IMR-90 (cell line): ENCODE measurements at regions not wholly inside any gene's neighbourhood (a gene's known extent, or its start where the extent isn't known, plus 50 kb on each side); places are given as distances from the start of the nearest gene placed in this dataset.

ENCODE experiments used
- CTCF ChIP-seq: conservative IDR thresholded peaks from 2 replicates; pipeline ENCODE4 v1.5.1; 2012; ENCODE audit warnings: mild to moderate bottlenecking, low read depth, low read length, improper control_type of control experiment
- RAD21 ChIP-seq: IDR thresholded peaks from 2 replicates; pipeline ENCODE4 v1.6.1; 2012; ENCODE audit warnings: low read length, improper control_type of control experiment

GRCh38 chr2:37847792-37848191 lies 77.3 kb upstream of the RMDN2 start:
- TF ChIP-seq CTCF (no peak), RAD21 (no peak)
